Endothelial cell (in vitro differentiated cells): ENCODE measurements at regions not wholly inside any gene's neighbourhood (a gene's known extent, or its start where the extent isn't known, plus 50 kb on each side); places are given as distances from the start of the nearest gene placed in this dataset.

Experiments
- DNase-seq: peaks from one replicate; pipeline ENCODE4 v3.0.0; 2021; ENCODE audit warnings: low spot score
- H3K27ac Mint-ChIP-seq: one replicate; pipeline ENCODE4 v1.8.0; 2021; ENCODE audit warnings: mixed read lengths, inconsistent platforms; ENCODE audit not compliant: unreplicated experiment
- H3K27me3 Mint-ChIP-seq: one replicate; pipeline ENCODE4 v1.8.0; 2021; ENCODE audit warnings: mild to moderate bottlenecking, moderate library complexity, mixed read lengths, inconsistent platforms; ENCODE audit not compliant: unreplicated experiment
- H3K36me3 Mint-ChIP-seq: one replicate; pipeline ENCODE4 v1.8.0; 2021; ENCODE audit warnings: mild to moderate bottlenecking, low read depth, mixed read lengths, inconsistent platforms; ENCODE audit not compliant: unreplicated experiment
- H3K4me1 Mint-ChIP-seq: one replicate; pipeline ENCODE4 v1.8.0; 2021; ENCODE audit warnings: mild to moderate bottlenecking, mixed read lengths, inconsistent platforms; ENCODE audit not compliant: unreplicated experiment
- H3K4me3 Mint-ChIP-seq: one replicate; pipeline ENCODE4 v1.8.0; 2021; ENCODE audit warnings: mild to moderate bottlenecking, mixed read lengths, inconsistent platforms; ENCODE audit not compliant: unreplicated experiment
- H3K9me3 Mint-ChIP-seq: one replicate; pipeline ENCODE4 v1.8.0; 2021; ENCODE audit warnings: mixed read lengths, inconsistent platforms; ENCODE audit not compliant: unreplicated experiment
- TF ChIP-seq, protein P1 (sequence below): fragments of 200-600 bp; sonication (generic); IDR thresholded peaks from one replicate; pipeline ENCODE4 v1.5.0; 2021; ENCODE audit warnings: antibody characterized with exemption; ENCODE audit not compliant: unreplicated experiment

DNA sequence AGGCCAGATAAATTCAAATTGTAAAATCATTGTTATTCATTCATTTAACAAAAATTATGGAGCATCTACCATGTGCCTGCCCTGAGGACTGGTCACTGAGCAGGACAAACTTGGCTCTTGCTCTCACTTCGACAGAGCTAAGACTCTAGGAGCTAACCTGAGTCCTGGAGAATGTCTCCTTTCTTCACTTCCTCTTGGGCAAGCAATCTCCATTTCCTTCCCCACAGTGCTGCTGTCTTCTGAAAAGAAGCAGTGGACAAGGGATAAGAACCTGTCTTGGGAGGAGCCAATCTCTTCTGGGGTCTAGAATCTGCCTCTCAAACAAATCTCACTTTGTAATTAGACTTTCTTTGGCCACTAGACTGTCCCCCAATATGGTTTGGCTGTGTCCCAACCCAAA lies 76.2 kb upstream of the PLXNA4 start:
- H3K9me3 Mint-ChIP-seq = no peaks in the 10 kb centered on the region
- peaks cover 7% of the 10 kb centered on the region for H3K36me3 Mint-ChIP-seq
- H3K4me1 Mint-ChIP-seq = peaks cover 34% of the 10 kb centered on the region
- no peak overlapping the region for H3K27ac Mint-ChIP-seq
- peaks cover 4% of the 10 kb centered on the region for H3K27me3 Mint-ChIP-seq
- no peak for DNase-seq
- no peak overlapping the region for H3K4me3 Mint-ChIP-seq
- TF ChIP-seq, protein P1, sequence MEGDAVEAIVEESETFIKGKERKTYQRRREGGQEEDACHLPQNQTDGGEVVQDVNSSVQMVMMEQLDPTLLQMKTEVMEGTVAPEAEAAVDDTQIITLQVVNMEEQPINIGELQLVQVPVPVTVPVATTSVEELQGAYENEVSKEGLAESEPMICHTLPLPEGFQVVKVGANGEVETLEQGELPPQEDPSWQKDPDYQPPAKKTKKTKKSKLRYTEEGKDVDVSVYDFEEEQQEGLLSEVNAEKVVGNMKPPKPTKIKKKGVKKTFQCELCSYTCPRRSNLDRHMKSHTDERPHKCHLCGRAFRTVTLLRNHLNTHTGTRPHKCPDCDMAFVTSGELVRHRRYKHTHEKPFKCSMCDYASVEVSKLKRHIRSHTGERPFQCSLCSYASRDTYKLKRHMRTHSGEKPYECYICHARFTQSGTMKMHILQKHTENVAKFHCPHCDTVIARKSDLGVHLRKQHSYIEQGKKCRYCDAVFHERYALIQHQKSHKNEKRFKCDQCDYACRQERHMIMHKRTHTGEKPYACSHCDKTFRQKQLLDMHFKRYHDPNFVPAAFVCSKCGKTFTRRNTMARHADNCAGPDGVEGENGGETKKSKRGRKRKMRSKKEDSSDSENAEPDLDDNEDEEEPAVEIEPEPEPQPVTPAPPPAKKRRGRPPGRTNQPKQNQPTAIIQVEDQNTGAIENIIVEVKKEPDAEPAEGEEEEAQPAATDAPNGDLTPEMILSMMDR = no peak

DNA sequence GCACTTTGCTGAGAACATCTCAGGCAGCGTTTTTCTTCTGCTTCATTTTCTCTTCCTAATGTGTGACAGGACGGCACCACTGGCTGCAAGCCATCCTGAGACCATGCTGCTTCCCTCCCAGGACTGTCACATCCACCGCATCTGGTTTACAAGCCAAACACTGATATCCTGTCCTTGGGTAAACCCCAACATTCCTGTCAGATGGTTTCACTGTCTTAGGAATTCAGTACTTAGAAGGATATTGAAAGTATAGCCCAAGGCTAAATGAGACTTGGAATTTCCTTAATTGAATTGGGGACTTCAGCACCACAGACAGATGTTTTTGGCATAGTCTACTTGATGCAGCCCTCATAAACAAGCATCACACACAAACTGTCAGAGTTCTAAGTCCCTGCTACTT lies 74.2 kb upstream of the PLXNA4 start:
- Mint-ChIP-seq H3K27ac (no peak overlapping the region), H3K27me3 (peaks cover 3% of the 10 kb centered on the region), H3K4me1 (peaks cover 22% of the 10 kb centered on the region), H3K4me3 (no peak overlapping the region), H3K9me3 (no peaks in the 10 kb centered on the region), H3K36me3 (no peaks in the 10 kb centered on the region)
- TF ChIP-seq, protein P1 = no peak
- DNase-seq = no peak

- no peaks in the 10 kb centered on the region for H3K36me3 Mint-ChIP-seq
- H3K27me3 Mint-ChIP-seq = no peaks in the 10 kb centered on the region
- no peak for DNase-seq
- no peak overlapping the region for H3K4me3 Mint-ChIP-seq
- H3K27ac Mint-ChIP-seq = no peak overlapping the region
- no peaks in the 10 kb centered on the region for H3K9me3 Mint-ChIP-seq
- TF ChIP-seq, protein P1 = no peak
- H3K4me1 Mint-ChIP-seq = peaks cover 8% of the 10 kb centered on the region
Observed at GRCh38 chr7:132647311-132647710, 71.0 kb upstream of the PLXNA4 start.

GRCh38 chr7:132646052-132646451 lies 69.8 kb upstream of the PLXNA4 start:
- no peaks in the 10 kb centered on the region for H3K27me3 Mint-ChIP-seq
- H3K36me3 Mint-ChIP-seq = no peaks in the 10 kb centered on the region
- TF ChIP-seq, protein P1 = no peak
- no peak for DNase-seq
- H3K27ac Mint-ChIP-seq = no peak overlapping the region
- H3K4me1 Mint-ChIP-seq = peaks cover 8% of the 10 kb centered on the region
- no peak overlapping the region for H3K4me3 Mint-ChIP-seq
- H3K9me3 Mint-ChIP-seq = no peaks in the 10 kb centered on the region

GRCh38 chr7:132643302-132643701 lies 67.0 kb upstream of the PLXNA4 start:
- Mint-ChIP-seq H3K27me3 (no peaks in the 10 kb centered on the region), H3K27ac (no peak overlapping the region), H3K4me1 (no peaks in the 10 kb centered on the region), H3K36me3 (no peaks in the 10 kb centered on the region), H3K9me3 (no peaks in the 10 kb centered on the region), H3K4me3 (no peak overlapping the region)
- no peak for DNase-seq
- TF ChIP-seq, protein P1 = no peak
